PC-3 (cell line): ENCODE measurements at regions not wholly inside any gene's neighbourhood (a gene's known extent, or its start where the extent isn't known, plus 50 kb on each side); places are given as distances from the start of the nearest gene placed in this dataset.
"Not testable (repeated sequence)": the region's sequence is repeated elsewhere in the genome, so short reads cannot be mapped to it uniquely, and the experiment has no call there.

Experiments
- ATAC-seq: fragments of 200-7000 bp; cut with Tn5 transposase; 2 replicates; pipeline ENCODE4 v1.9.1; 2020; ENCODE audit warnings: mild to moderate bottlenecking, moderate library complexity
- BruUV-seq: library from RNA; stranded (reverse); fragments of 400-500 nt; replicated peaks from 2 replicates; lab custom pipeline; 2021; lab: Mats Ljungman, UMichigan
- CTCF ChIA-PET: fragments of 300-600 bp; sonication (Branson Sonifier 250); formaldehyde crosslinking; loops from one replicate; lab custom pipeline; 2022; ENCODE audit warnings: antibody characterized with exemption; lab: Charles Lee
- POLR2A ChIA-PET: fragments of 300-600 bp; sonication (Branson Sonifier 250); formaldehyde crosslinking; loops from one replicate; lab custom pipeline; 2022; ENCODE audit warnings: antibody characterized with exemption; ENCODE audit not compliant: unreplicated experiment; lab: Charles Lee
- DNase-seq: peaks from one replicate; pipeline ENCODE4 v3.0.0-alpha.2; 2015
- H2AFZ ChIP-seq: fragments of 300-600 bp; sonication (generic); 2 replicates; pipeline ENCODE4 v1.6.0; 2016; ENCODE audit warnings: antibody characterized with exemption, low read length
- H3F3A ChIP-seq: fragments of 300-600 bp; sonication (generic); one replicate; pipeline ENCODE4 v1.6.0; 2017; ENCODE audit warnings: antibody characterized with exemption, low read length, control low read depth, mild to moderate bottlenecking; ENCODE audit not compliant: unreplicated experiment
- H3K27ac ChIP-seq: fragments of 300-600 bp; sonication (generic); 2 replicates; pipeline ENCODE4 v1.5.1; 2016; ENCODE audit warnings: mild to moderate bottlenecking, low read length
- H3K27me3 ChIP-seq: fragments of 300-600 bp; sonication (generic); 2 replicates; pipeline ENCODE4 v1.6.1; 2016; ENCODE audit warnings: low read length, mixed read lengths
- H3K36me3 ChIP-seq: fragments of 300-600 bp; sonication (generic); 2 replicates; pipeline ENCODE4 v1.6.1; 2016; ENCODE audit warnings: low read depth, mixed run types, low read length, mixed read lengths
- H3K4me1 ChIP-seq: fragments of 300-600 bp; sonication (generic); 2 replicates; pipeline ENCODE4 v1.5.1; 2016; ENCODE audit warnings: low read length; ENCODE audit not compliant: insufficient read depth
- H3K4me2 ChIP-seq: fragments of 300-600 bp; sonication (generic); 2 replicates; pipeline ENCODE4 v1.6.0; 2016; ENCODE audit warnings: low read length
- H3K4me3 ChIP-seq: fragments of 300-600 bp; sonication (generic); 2 replicates; pipeline ENCODE4 v1.5.1; 2016; ENCODE audit warnings: mild to moderate bottlenecking, low read length, mixed read lengths
- H3K79me2 ChIP-seq: fragments of 300-600 bp; sonication (generic); 2 replicates; pipeline ENCODE4 v1.6.1; 2017; ENCODE audit warnings: low read length, mixed read lengths
- H3K9ac ChIP-seq: fragments of 300-600 bp; sonication (generic); 2 replicates; pipeline ENCODE4 v1.6.0; 2016; ENCODE audit warnings: mild to moderate bottlenecking, low read length
- H3K9me2 ChIP-seq: fragments of 300-600 bp; sonication (generic); replicated peaks from 2 replicates; pipeline ENCODE4 v1.6.1; 2016; ENCODE audit warnings: mixed run types, low read length, mixed read lengths
- H3K9me3 ChIP-seq: fragments of 300-600 bp; sonication (generic); 2 replicates; pipeline ENCODE4 v1.6.1; 2016; ENCODE audit warnings: low read length, mixed read lengths
- H4K20me1 ChIP-seq: fragments of 300-600 bp; sonication (generic); 2 replicates; pipeline ENCODE4 v1.6.1; 2016; ENCODE audit warnings: low read length, mixed read lengths
- CTCF ChIP-seq: fragments of 300-600 bp; sonication (generic); conservative IDR thresholded peaks from 2 replicates; pipeline ENCODE4 v1.5.1; 2017; ENCODE audit warnings: antibody characterized with exemption, low read depth, mild to moderate bottlenecking, low read length
- EZH2 ChIP-seq: fragments of 300-600 bp; sonication (generic); IDR thresholded peaks from one replicate; pipeline ENCODE4 v1.6.1; 2017; ENCODE audit warnings: antibody characterized with exemption, mild to moderate bottlenecking, low read length; ENCODE audit not compliant: unreplicated experiment
- EZH2phosphoT487 ChIP-seq: fragments of 300-600 bp; sonication (generic); IDR thresholded peaks from 2 replicates; pipeline ENCODE4 v1.6.1; 2018; ENCODE audit warnings: mild to moderate bottlenecking, antibody characterized with exemption, low read length, borderline replicate concordance
- intact Hi-C: fragments of 100-400 bp; cut with micrococcal nuclease; formaldehyde crosslinking; loops from 2 replicates; pipeline ENCODE4 v1.9.0; 2023

GRCh38 chr2:63721082-63721424 is 120.6 kb upstream of the UGP2 start:
- POLR2A ChIA-PET = no interaction called here
- CTCF ChIA-PET = no interaction called here
- no peaks in the 10 kb centered on the region for H3K27me3 ChIP-seq

GRCh38 chr2:63722284-63722683 is 119.4 kb upstream of the UGP2 start:
- H3K9me2 ChIP-seq, POLR2A ChIA-PET: not testable (repeated sequence)

More at GRCh38 chr2:63721082-63721424, 120.6 kb upstream of the UGP2 start:
- Histone ChIP-seq H3F3A (no peaks in the 10 kb centered on the region), H3K9ac (no peak overlapping the region), H3K27ac (no peak overlapping the region), H2AFZ (no peak overlapping the region), H3K79me2 (no peaks in the 10 kb centered on the region), H3K36me3 (no peaks in the 10 kb centered on the region), H3K4me1 (peaks cover 8% of the 10 kb centered on the region), H4K20me1 (no peaks in the 10 kb centered on the region), H3K4me2 (no peak overlapping the region), H3K4me3 (no peak overlapping the region), H3K9me2 (no peaks in the 10 kb centered on the region), H3K9me3 (no peaks in the 10 kb centered on the region)
- DNase-seq (peak; percentile 63), ATAC-seq (peak; percentile 86)
- TF ChIP-seq EZH2phosphoT487 (no peak), EZH2 (no peak), CTCF (no peak)
- intact Hi-C loops = no loop called here
- no TSS peak for BruUV-seq

GRCh38 chr2:63723709-63724108 is 118.0 kb upstream of the UGP2 start:
- CTCF ChIA-PET = no interaction called here
- DNase-seq = no peak
- no peak overlapping the region for H3K4me3 ChIP-seq

More at GRCh38 chr2:63722284-63722683, 119.4 kb upstream of the UGP2 start:
- H4K20me1 ChIP-seq, H3K9ac ChIP-seq, H3F3A ChIP-seq, H3K4me1 ChIP-seq, H3K79me2 ChIP-seq, H3K4me3 ChIP-seq, H3K36me3 ChIP-seq, ATAC-seq, H3K9me3 ChIP-seq, H2AFZ ChIP-seq, CTCF ChIA-PET, H3K27ac ChIP-seq, BruUV-seq, DNase-seq, intact Hi-C loops, H3K27me3 ChIP-seq, H3K4me2 ChIP-seq: not testable (repeated sequence)

GRCh38 chr2:63725212-63725611 is 116.5 kb upstream of the UGP2 start:
- ATAC-seq, H2AFZ ChIP-seq, H3K27me3 ChIP-seq, H3K4me3 ChIP-seq, H3K4me1 ChIP-seq, H3K36me3 ChIP-seq, H3K9ac ChIP-seq, intact Hi-C loops, H3F3A ChIP-seq, H4K20me1 ChIP-seq, H3K4me2 ChIP-seq, CTCF ChIA-PET, POLR2A ChIA-PET, H3K27ac ChIP-seq, BruUV-seq, H3K79me2 ChIP-seq, H3K9me3 ChIP-seq, H3K9me2 ChIP-seq, DNase-seq: not testable (repeated sequence)

More at GRCh38 chr2:63723709-63724108, 118.0 kb upstream of the UGP2 start:
- H3K4me2 ChIP-seq = no peak overlapping the region
- H2AFZ ChIP-seq = no peak overlapping the region
- H3K36me3 ChIP-seq = no peaks in the 10 kb centered on the region
- POLR2A ChIA-PET = no interaction called here
- H3K27ac ChIP-seq = no peak overlapping the region
- H3K9ac ChIP-seq = no peak overlapping the region
- H3F3A ChIP-seq = no peaks in the 10 kb centered on the region
- H3K9me3 ChIP-seq = no peaks in the 10 kb centered on the region
- ATAC-seq = no peak
- H3K9me2 ChIP-seq = no peaks in the 10 kb centered on the region
- TF ChIP-seq CTCF = no peak
- TF ChIP-seq EZH2 = no peak
- no peak for TF ChIP-seq EZH2phosphoT487
- peaks cover 5% of the 10 kb centered on the region for H3K4me1 ChIP-seq
- H3K79me2 ChIP-seq = no peaks in the 10 kb centered on the region
- intact Hi-C loops = no loop called here
- no peaks in the 10 kb centered on the region for H3K27me3 ChIP-seq
- no peaks in the 10 kb centered on the region for H4K20me1 ChIP-seq
- BruUV-seq = no TSS peak
